ENCODE measurements at regions not wholly inside any gene's neighbourhood (a gene's known extent, or its start where the extent isn't known, plus 50 kb on each side); places are given as distances from the start of the nearest gene placed in this dataset.
"Not testable (repeated sequence)": the region's sequence is repeated elsewhere in the genome, so short reads cannot be mapped to it uniquely, and the experiment has no call there.

- DNase-seq (ENCODE audit: low spot score) = no peak
These were observed 354.4 kb upstream of the SPRED2 start for GRCh38 chr2:65786765-65787164.

GRCh38 chr2:65786007-65786717 lies 353.8 kb upstream of the SPRED2 start:
- no peak for DNase-seq (ENCODE audit: low spot score)

GRCh38 chr2:65782996-65783650 lies 350.7 kb upstream of the SPRED2 start:
- DNase-seq (ENCODE audit: low spot score) = no peak

DNA sequence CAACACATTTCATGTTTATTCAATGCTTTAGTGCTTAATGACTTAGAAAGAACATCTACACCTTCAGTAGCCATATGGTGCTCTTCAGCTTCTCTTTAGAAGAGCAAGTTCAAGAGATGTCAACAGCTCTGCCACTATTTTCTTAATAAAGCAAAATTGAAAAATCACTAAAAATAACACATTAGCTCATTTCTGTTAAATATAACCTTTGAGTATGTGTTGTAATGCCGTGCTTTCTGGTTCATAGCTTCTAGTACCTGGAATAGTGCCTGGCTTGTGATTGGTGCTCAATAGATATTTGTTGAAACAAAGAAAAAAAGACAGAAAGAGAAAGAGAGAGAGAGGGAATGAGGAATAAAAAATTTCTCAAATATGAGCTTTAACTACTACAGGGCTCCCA lies 349.8 kb upstream of the SPRED2 start:
- no peak for DNase-seq (ENCODE audit: low spot score)

DNA sequence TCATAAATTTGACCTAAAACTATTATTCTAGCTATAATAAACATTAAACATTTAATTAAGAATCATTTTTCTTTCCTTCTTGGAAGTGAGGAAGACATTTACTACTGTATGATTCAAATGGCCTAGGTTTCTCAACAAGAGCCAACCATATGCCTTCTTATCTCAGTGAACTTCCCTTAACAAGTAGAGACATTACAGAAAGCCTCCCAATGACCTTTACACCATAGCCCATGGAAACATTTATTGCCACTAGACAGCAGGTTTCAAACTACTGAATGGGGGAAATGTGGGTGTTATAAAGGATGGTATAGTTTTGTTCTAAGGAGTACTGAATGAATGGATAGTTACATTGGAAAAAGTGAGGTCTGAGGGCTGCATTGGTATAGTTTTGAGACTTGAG lies 349.4 kb upstream of the SPRED2 start:
- DNase-seq (ENCODE audit: low spot score) = no peak

GRCh38 chr2:65779021-65779420 lies 346.6 kb upstream of the SPRED2 start:
- no peak for DNase-seq (ENCODE audit: low spot score)

GRCh38 chr2:65778137-65778536 lies 345.7 kb upstream of the SPRED2 start:
- DNase-seq (ENCODE audit: low spot score) = no peak

DNA sequence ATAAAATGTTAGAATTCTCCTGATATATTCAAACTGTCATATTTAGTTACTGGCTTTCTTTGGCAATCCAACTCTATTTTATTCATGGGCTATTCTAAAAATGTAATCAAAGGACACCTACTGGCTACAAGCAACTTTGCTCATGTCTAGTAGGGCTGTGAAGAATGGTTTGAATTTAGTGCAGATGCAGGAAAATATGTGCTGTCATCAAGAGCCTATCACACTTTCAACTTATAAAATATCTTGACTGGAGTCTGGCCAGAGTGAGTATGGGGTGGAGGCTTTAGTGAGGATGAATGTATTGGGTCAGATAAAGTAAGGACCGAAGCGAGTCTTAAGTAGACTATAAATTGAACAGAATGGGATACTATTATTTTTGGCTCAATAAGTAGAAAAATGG lies 343.4 kb upstream of the SPRED2 start:
- DNase-seq (ENCODE audit: low spot score) = no peak

DNA sequence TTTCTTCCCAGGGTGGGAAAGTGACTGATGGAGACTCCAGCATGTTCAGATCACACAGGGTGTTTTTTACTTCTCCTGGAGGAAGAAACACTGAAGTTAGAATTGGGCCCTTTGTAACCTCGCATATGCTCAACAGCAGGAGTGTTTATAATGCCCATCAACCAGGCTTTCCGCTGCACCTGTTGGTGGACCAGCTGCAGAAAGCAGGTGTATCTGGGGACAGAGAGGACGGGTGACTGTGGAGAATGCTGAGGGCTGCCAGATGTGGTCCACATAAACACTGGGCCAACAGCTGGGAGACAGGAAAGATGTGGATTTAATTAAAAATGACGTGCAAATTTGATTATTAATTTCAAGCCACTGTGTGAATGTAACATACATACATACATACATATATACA lies 335.5 kb upstream of the SPRED2 start:
- DNase-seq (ENCODE audit: low spot score) = no peak

- DNase-seq (ENCODE audit: low spot score) = no peak
These were observed 334.4 kb upstream of the SPRED2 start for GRCh38 chr2:65766768-65767267.

GRCh38 chr2:65765376-65765775 lies 333.0 kb upstream of the SPRED2 start:
- no peak for DNase-seq (ENCODE audit: low spot score)

- no peak for DNase-seq (ENCODE audit: low spot score)
These were observed 329.7 kb upstream of the SPRED2 start for GRCh38 chr2:65762068-65762467.

GRCh38 chr2:65754219-65754618 lies 321.8 kb upstream of the SPRED2 start:
- no peak for DNase-seq (ENCODE audit: low spot score)

DNA sequence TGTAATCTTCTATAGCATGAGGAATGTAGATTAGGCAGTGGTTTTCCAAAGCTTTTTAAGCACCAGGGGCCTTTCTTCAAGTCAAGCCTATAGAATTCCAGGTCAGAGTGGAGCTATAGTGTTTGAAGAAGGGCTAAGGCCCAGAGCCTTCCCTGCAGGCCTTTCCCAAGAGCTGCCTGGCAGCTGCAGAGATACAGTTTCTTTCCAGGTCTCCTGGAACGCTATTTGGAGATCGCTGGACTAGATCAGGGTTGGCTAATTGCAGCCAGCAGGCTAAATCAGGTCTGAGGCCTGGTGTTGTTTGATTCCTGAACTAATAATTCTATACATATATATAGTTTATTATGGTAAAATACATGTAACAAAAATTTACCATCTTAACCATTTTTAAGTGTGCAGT lies 319.0 kb upstream of the SPRED2 start:
- DNase-seq (ENCODE audit: low spot score) = no peak

DNA sequence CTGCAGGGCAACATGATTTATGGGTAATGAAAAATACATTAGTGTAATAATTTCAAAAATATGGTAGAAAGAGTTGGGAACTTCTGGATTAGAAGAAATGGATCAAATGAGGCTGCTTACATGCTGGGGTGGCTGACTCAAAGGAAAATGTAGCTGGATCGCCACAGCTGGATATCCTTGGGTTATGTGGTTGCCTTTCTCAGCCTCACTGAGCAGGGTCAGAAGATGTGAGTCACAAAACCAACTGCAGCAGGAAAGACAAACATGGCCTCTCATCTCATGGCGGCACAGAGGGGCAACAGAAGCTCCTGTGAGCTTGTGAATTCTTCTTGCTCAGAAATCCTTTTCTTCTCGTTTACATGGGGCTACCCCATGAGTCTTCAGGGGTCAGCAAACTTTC lies 317.1 kb upstream of the SPRED2 start:
- no peak for DNase-seq (ENCODE audit: low spot score)

DNA sequence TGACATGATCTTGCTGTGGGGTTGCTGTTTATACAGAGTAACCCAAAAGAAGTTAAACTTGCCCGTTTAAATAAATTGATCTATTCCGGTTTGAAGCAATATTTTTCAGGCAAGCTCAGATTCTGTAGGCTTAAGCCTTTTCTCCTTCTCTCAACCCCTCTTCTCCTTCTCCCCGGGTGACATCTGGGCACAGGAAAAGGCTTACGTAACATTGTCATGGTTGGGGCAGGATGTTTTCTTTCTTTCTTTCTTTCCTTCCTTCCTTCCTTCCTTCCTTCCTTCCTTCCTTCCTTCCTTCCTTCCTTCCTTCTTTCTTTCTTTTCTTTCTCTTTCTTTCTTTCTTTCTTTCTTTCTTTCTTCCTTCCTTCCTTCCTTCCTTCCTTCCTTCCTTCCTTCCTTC lies 315.5 kb upstream of the SPRED2 start:
- not testable (repeated sequence) for DNase-seq (ENCODE audit: low spot score)

- DNase-seq (ENCODE audit: low spot score) = no peak
These were observed 314.7 kb upstream of the SPRED2 start for GRCh38 chr2:65746931-65747675.

DNA sequence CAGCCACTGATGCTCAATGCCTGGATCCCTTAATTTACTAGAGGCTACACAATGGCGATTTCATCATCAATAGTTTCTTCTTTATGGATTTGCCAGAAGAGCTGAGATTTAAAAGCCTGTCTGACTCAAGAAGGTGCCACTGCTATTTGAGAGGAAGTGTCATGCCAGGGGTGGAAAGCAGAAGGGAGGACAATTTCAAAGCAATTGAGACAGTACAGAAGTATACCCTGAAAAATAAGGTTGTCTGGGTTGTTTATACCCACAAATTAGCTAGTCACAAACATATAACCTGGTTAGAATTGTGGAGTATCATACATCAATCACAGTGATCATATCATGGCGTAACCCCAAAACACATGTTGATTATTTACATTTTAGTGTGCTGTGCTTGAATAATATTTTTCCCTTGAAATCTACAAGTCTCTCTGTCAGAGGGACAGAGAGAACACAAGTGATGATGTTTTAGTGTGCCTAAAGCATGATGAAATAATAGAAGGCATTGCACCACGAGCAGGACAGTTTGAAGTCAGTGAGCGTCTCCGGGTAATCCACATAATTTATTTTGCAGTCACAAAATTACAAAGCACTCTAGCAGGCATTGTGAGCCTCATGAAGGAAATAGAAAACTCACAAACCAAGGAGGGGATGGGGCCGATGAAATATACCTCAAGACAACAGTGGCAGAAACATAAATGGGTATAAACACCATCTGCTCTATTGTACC lies 312.2 kb upstream of the SPRED2 start:
- no peak for DNase-seq (ENCODE audit: low spot score)

- DNase-seq (ENCODE audit: low spot score) = no peak
These were observed 310.6 kb upstream of the SPRED2 start for GRCh38 chr2:65742977-65743376.

DNA sequence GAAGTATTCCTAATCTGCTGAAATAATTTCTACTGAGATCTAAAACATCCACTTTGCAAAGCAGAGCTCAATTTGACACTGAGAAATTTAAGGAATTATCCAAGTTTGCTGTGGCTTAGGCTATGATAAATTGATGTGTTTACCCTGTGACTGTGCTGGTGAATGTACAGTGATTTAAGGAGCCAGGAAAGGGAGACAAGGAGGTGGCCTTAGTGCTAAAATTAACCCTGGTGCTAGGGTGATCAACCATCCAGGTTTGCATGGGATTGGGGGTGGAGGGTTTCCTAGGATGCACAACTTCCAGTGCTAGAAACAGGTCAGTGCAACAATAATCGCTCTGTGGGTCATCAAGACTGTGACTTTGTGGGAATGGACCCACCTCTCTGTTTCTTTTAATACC lies 307.5 kb upstream of the SPRED2 start:
- no peak for DNase-seq (ENCODE audit: low spot score)

DNA sequence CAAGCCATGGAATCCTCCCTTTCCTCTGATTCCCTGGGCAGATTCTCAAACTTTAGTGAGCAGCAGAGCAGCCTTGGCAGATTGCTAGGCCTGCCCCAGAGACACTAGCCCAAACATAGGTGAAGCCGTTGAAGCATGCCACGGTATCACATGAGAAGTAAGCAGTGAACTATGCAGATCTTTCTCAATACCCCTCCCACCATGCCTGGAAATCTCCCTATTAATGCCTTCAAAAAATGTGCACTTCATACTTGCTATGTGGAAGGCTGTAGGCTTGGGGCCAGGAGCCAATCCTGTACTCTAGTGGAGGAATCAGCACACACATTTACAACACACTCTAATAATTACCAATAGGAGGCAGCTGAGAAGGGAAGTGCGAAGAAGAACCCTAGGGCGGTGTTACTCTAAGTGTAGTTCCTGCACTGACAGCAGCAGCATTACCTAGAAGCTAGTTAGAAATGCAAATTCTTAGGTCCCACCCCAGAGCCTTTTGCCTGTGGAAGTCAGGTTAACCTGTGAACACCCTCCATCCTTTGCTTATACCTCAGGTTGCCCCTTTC lies 305.1 kb upstream of the SPRED2 start:
- no peak for DNase-seq (ENCODE audit: low spot score)

DNA sequence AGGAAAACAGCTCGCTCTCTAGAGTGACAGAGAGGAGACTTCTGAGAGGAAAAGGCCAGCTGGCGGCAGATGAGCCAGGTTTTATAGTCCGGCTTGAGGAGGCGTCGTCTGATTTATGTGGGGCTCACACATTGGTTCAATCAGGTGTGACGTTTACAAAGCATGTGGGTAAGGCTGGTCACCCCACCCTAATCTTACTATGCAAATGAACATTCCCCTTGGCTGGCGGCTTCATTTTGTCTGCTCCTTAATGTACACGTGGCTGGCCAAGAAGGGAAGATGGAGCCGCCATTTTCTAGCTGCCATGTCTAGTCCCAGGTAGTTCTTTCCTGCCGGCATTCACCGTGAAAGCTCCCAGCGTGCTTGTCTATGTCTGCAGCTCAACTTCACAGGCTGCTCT lies 299.1 kb upstream of the SPRED2 start:
- no peak for DNase-seq (ENCODE audit: low spot score)
